H1 (cell line): ENCODE measurements at regions not wholly inside any gene's neighbourhood (a gene's known extent, or its start where the extent isn't known, plus 50 kb on each side); places are given as distances from the start of the nearest gene placed in this dataset.

Experiments
- CTCF ChIA-PET: fragments of 300-600 bp; sonication (Branson Sonifier 250); formaldehyde crosslinking; loops from one replicate; lab custom pipeline; 2021; ENCODE audit not compliant: partially characterized antibody; lab: Charles Lee
- POLR2A ChIA-PET: fragments of 300-600 bp; sonication (Branson Sonifier 250); formaldehyde crosslinking; loops from one replicate; lab custom pipeline; 2021; ENCODE audit warnings: inconsistent platforms; ENCODE audit not compliant: partially characterized antibody; lab: Charles Lee
- DNase-seq, 2 experiments: peaks; one replicate each; pipeline versions ENCODE4 v3.0.0 to v3.0.0-alpha.2; 2010 to 2022; ENCODE audit warnings: low spot score in 2 of 2, low read depth in 1 of 2, mixed read lengths in 1 of 2
- FAIRE-seq: peaks from 2 replicates; lab custom pipeline; 2011; peaks lifted over from hg19 to GRCh38; lab: Jason Lieb, UNC
- H2AFZ ChIP-seq: 2 replicates; pipeline ENCODE4 v1.8.1; 2012; ENCODE audit warnings: low read length, inconsistent platforms
- H2AK5ac ChIP-seq: 2 replicates; pipeline ENCODE4 v1.6.1; 2013; ENCODE audit warnings: low read depth, low read length
- H2BK120ac ChIP-seq: replicated peaks from 2 replicates; pipeline ENCODE3; 2013; ENCODE audit warnings: low read depth, low read length, inconsistent platforms
- H2BK12ac ChIP-seq: 2 replicates; pipeline ENCODE4 v1.6.1; 2013; ENCODE audit warnings: low read depth, low read length
- H2BK15ac ChIP-seq: 2 replicates; pipeline ENCODE4 v1.6.1; 2013; ENCODE audit warnings: low read length
- H2BK20ac ChIP-seq: 2 replicates; pipeline ENCODE4 v1.6.1; 2013; ENCODE audit warnings: low read length
- H2BK5ac ChIP-seq: 2 replicates; pipeline ENCODE4 v1.6.1; 2013; ENCODE audit warnings: low read depth, low read length
- H3K14ac ChIP-seq: 2 replicates; pipeline ENCODE4 v1.6.1; 2013; ENCODE audit warnings: inconsistent platforms; ENCODE audit not compliant: insufficient read length
- H3K18ac ChIP-seq: 2 replicates; pipeline ENCODE4 v1.6.1; 2013; ENCODE audit warnings: low read length; ENCODE audit errors: extremely low read depth
- H3K23ac ChIP-seq: 2 replicates; pipeline ENCODE4 v1.6.1; 2013; ENCODE audit warnings: inconsistent platforms; ENCODE audit not compliant: insufficient read length
- H3K23me2 ChIP-seq: 2 replicates; pipeline ENCODE4 v1.6.1; 2013; ENCODE audit warnings: low read depth, low read length
- H3K27ac ChIP-seq: 2 replicates; pipeline ENCODE4 v1.6.1; 2011; ENCODE audit warnings: low read depth, low read length, inconsistent platforms
- H3K27me3 ChIP-seq, 4 experiments: replicated peaks in 1 of 4; 1 replicate in 1 of 4; 2 replicates in 3 of 4; pipeline versions ENCODE4 v1.6.1 to v1.8.1; 2011 to 2013; ENCODE audit warnings: low read length in 3 of 4, mild to moderate bottlenecking in 3 of 4, inconsistent platforms in 2 of 4, mixed read lengths in 2 of 4, moderate library complexity in 1 of 4; ENCODE audit not compliant: control insufficient read depth in 3 of 4, insufficient read depth in 3 of 4; ENCODE audit errors: extremely low read depth in 1 of 4
- H3K36me3 ChIP-seq, 4 experiments: 2 replicates each; pipeline versions ENCODE4 v1.6.1 to v1.8.1; 2011 to 2013; ENCODE audit warnings: mild to moderate bottlenecking in 4 of 4, low read length in 3 of 4, moderate library complexity in 2 of 4, control low read depth in 1 of 4, inconsistent platforms in 1 of 4; ENCODE audit not compliant: insufficient read depth in 4 of 4, control insufficient read depth in 2 of 4
- H3K4ac ChIP-seq: replicated peaks from 2 replicates; pipeline ENCODE3; 2013; ENCODE audit warnings: low read length, low read depth, mixed read lengths, inconsistent platforms; ENCODE audit not compliant: insufficient read length
- H3K4me1 ChIP-seq, 4 experiments: replicated peaks in 1 of 4; 1 replicate in 1 of 4; 2 replicates in 3 of 4; pipeline versions ENCODE4 v1.6.1 to v1.8.1; 2011 to 2013; ENCODE audit warnings: low read length in 3 of 4, inconsistent platforms in 2 of 4, mixed read lengths in 1 of 4; ENCODE audit not compliant: insufficient read depth in 4 of 4, control insufficient read depth in 3 of 4
- H3K4me2 ChIP-seq, 2 experiments: 2 replicates each; pipeline versions ENCODE4 v1.6.1 to v1.8.1; 2011 to 2013; ENCODE audit warnings: low read depth in 2 of 2, low read length in 2 of 2, control low read depth in 1 of 2, inconsistent platforms in 1 of 2, mild to moderate bottlenecking in 1 of 2; ENCODE audit not compliant: insufficient read depth in 1 of 2
- H3K4me3 ChIP-seq, 4 experiments: fragments of 200-600, 300-600 bp in 1 of 4; sonication (generic), shearing (Covaris generic), sonication (Bioruptor Twin) in 1 of 4; 2 replicates each; pipeline versions ENCODE4 v1.5.1 to v1.8.1; 2011 to 2016; ENCODE audit warnings: low read length in 4 of 4, low read depth in 3 of 4, control low read depth in 2 of 4, inconsistent platforms in 2 of 4, mild to moderate bottlenecking in 2 of 4, mixed read lengths in 1 of 4, moderate library complexity in 1 of 4; ENCODE audit not compliant: insufficient read depth in 2 of 4; ENCODE audit errors: extremely low read depth in 1 of 4
- H3K56ac ChIP-seq: replicated peaks from 2 replicates; pipeline ENCODE3; 2013; ENCODE audit warnings: low read depth, mild to moderate bottlenecking, mixed read lengths, low read length, inconsistent platforms; ENCODE audit not compliant: insufficient read length
- H3K79me1 ChIP-seq: 2 replicates; pipeline ENCODE4 v1.6.1; 2013; ENCODE audit warnings: low read depth, low read length, control low read depth
- H3K79me2 ChIP-seq, 2 experiments: 2 replicates each; pipeline versions ENCODE4 v1.6.1 to v1.8.1; 2012 to 2013; ENCODE audit warnings: low read length in 2 of 2, mild to moderate bottlenecking in 2 of 2, inconsistent platforms in 1 of 2; ENCODE audit not compliant: insufficient read depth in 2 of 2, control insufficient read depth in 1 of 2
- H3K9ac ChIP-seq, 4 experiments: replicated peaks in 1 of 4; 1 replicate in 1 of 4; 2 replicates in 3 of 4; pipeline versions ENCODE4 v1.6.1 to v1.8.1; 2011 to 2013; ENCODE audit warnings: low read depth in 3 of 4, low read length in 3 of 4, control low read depth in 2 of 4, mild to moderate bottlenecking in 2 of 4, moderate library complexity in 2 of 4, inconsistent platforms in 1 of 4; ENCODE audit errors: extremely low read depth in 1 of 4
- H3K9me3 ChIP-seq, 2 experiments: 2 replicates each; pipeline versions ENCODE4 v1.6.1 to v1.8.1; 2012 to 2013; ENCODE audit warnings: mild to moderate bottlenecking in 2 of 2, moderate library complexity in 2 of 2, control low read depth in 1 of 2, inconsistent platforms in 1 of 2, low read depth in 1 of 2, low read length in 1 of 2, mixed read lengths in 1 of 2; ENCODE audit not compliant: insufficient read depth in 2 of 2
- H4K20me1 ChIP-seq, 2 experiments: replicated peaks in 1 of 2; 2 replicates each; pipeline versions ENCODE3 to v1.8.1; 2011 to 2013; ENCODE audit warnings: inconsistent platforms in 2 of 2, low read length in 2 of 2, mild to moderate bottlenecking in 1 of 2; ENCODE audit not compliant: insufficient read depth in 2 of 2, control insufficient read depth in 1 of 2
- H4K5ac ChIP-seq: 2 replicates; pipeline ENCODE4 v1.6.1; 2013; ENCODE audit warnings: low read length, low read depth, mixed read lengths, inconsistent platforms; ENCODE audit not compliant: insufficient read length
- H4K8ac ChIP-seq: 2 replicates; pipeline ENCODE4 v1.8.0; 2013; ENCODE audit warnings: mild to moderate bottlenecking, moderate library complexity, low read length, inconsistent platforms; ENCODE audit not compliant: insufficient read depth; ENCODE audit errors: extremely low read depth
- H4K91ac ChIP-seq: replicated peaks from 2 replicates; pipeline ENCODE3; 2013; ENCODE audit warnings: low read length, mixed read lengths, inconsistent platforms; ENCODE audit not compliant: insufficient read length
- ASH2L ChIP-seq: fragments of 200-600, 300-600 bp; sonication (generic); IDR thresholded peaks from one replicate; pipeline ENCODE4 v1.7.1; 2017; ENCODE audit warnings: low read length
- BACH1 ChIP-seq: IDR thresholded peaks from 2 replicates; pipeline ENCODE4 v1.6.1; 2012; ENCODE audit warnings: low read length, improper control_type of control experiment
- BCL11A ChIP-seq, 2 experiments: IDR thresholded peaks; one replicate each; pipeline ENCODE4 v1.6.1; 2011; ENCODE audit warnings: low read depth in 2 of 2, low read length in 2 of 2, mild to moderate bottlenecking in 2 of 2
- CREB1 ChIP-seq: IDR thresholded peaks from 2 replicates; pipeline ENCODE4 v1.6.1; 2012; ENCODE audit warnings: inconsistent platforms
- CTBP2 ChIP-seq: IDR thresholded peaks from 2 replicates; pipeline ENCODE4 v1.7.0; 2011; ENCODE audit warnings: borderline replicate concordance, mild to moderate bottlenecking, moderate library complexity, mixed read lengths, low read length; ENCODE audit not compliant: insufficient read depth, insufficient read length
- EZH2 ChIP-seq: fragments of 200-600 bp; sonication (generic); IDR thresholded peaks from 2 replicates; pipeline ENCODE4 v1.7.1; 2012; ENCODE audit warnings: low read depth, mild to moderate bottlenecking, moderate library complexity, low read length, inconsistent platforms; ENCODE audit not compliant: severe bottlenecking
- FOSL1 ChIP-seq: IDR thresholded peaks from 2 replicates; pipeline ENCODE4 v1.6.1; 2011; ENCODE audit warnings: mild to moderate bottlenecking, low read depth, low read length, moderate library complexity; ENCODE audit not compliant: insufficient read depth
- KDM1A ChIP-seq: fragments of 200-600, 300-600 bp; sonication (generic); IDR thresholded peaks from 2 replicates; pipeline ENCODE4 v1.7.1; 2016; ENCODE audit warnings: mild to moderate bottlenecking, low read length, borderline replicate concordance
- NANOG ChIP-seq: IDR thresholded peaks from 2 replicates; pipeline ENCODE4 v1.6.1; 2011; ENCODE audit warnings: low read length, low read depth, mild to moderate bottlenecking, inconsistent platforms; ENCODE audit not compliant: insufficient read depth, poor library complexity, severe bottlenecking
- NRF1 ChIP-seq: IDR thresholded peaks from 2 replicates; pipeline ENCODE4 v1.6.1; 2011; ENCODE audit warnings: mild to moderate bottlenecking, low read depth, low read length, improper control_type of control experiment
- RNF2 ChIP-seq: fragments of 200-900, 300-1000 bp; sonication (generic); IDR thresholded peaks from 2 replicates; pipeline ENCODE4 v1.7.1; 2016; ENCODE audit warnings: borderline replicate concordance, low read depth, mild to moderate bottlenecking, antibody characterized with exemption, low read length; ENCODE audit not compliant: poor library complexity, severe bottlenecking; ENCODE audit errors: missing control alignments
- TAF1 ChIP-seq: IDR thresholded peaks from 2 replicates; pipeline ENCODE4 v1.6.1; 2011; ENCODE audit warnings: mild to moderate bottlenecking, low read depth, low read length
- TAF7 ChIP-seq: optimal IDR thresholded peaks from 2 replicates; pipeline ENCODE3; 2011; ENCODE audit warnings: low read depth, mild to moderate bottlenecking, inconsistent platforms, low read length, moderate library complexity, borderline replicate concordance
- WGBS, 2 experiments: shearing (Covaris generic) in 1 of 2; methylation state at CpG; one replicate each; pipeline versions ENCODE4 v1.1.6 to v1.1.7; 2013 to 2015; ENCODE audit warnings: low lambda C conversion rate in 2 of 2, mixed read lengths in 2 of 2, inconsistent platforms in 1 of 2, low coverage in 1 of 2, missing lambda C conversion rate in 1 of 2; ENCODE audit not compliant: insufficient replicate concordance in 2 of 2, insufficient coverage in 1 of 2, insufficient read length in 1 of 2; ENCODE audit errors: extremely low coverage in 1 of 2, missing lambda C conversion rate in 1 of 2; 5-methylcytosine and 5-hydroxymethylcytosine counted together

GRCh38 chr7:12053561-12053960 lies 157.5 kb upstream of the TMEM106B start:
- Histone ChIP-seq H3K18ac (no peak overlapping the region), H2BK20ac (no peak overlapping the region), H2BK5ac (no peak overlapping the region), H3K4me1 (no peaks in the 10 kb centered on the region; a peak in 1 of 7 replicates), H3K9me3 (peaks cover 9 to 19% of the 10 kb centered on the region in 2 experiments; a peak in 3 of 4 replicates), H3K56ac (no peak overlapping the region), H3K4ac (no peak overlapping the region), H3K23me2 (no peaks in the 10 kb centered on the region), H2BK120ac (no peak overlapping the region), H3K9ac (no peak overlapping the region), H4K20me1 (no peaks in the 10 kb centered on the region), H3K27me3 (no peaks in the 10 kb centered on the region), H4K5ac (no peak overlapping the region), H2AK5ac (no peak overlapping the region), H3K23ac (no peak overlapping the region), H3K79me1 (no peaks in the 10 kb centered on the region), H3K79me2 (no peaks in the 10 kb centered on the region), H2BK12ac (no peak overlapping the region), H3K4me3 (no peak overlapping the region), H3K27ac (no peak overlapping the region), H4K8ac (no peak overlapping the region), H2BK15ac (no peak overlapping the region), H3K14ac (no peak overlapping the region), H3K36me3 (no peaks in the 10 kb centered on the region; a peak in 1 of 8 replicates), H2AFZ (no peak overlapping the region), H4K91ac (no peak overlapping the region), H3K4me2 (no peak overlapping the region)
- no peak for DNase-seq
- TF ChIP-seq BCL11A (IDR thresholded peaks at IDR 0.05; ENCODE audit: low read depth in 2 of 2, low read length in 2 of 2) (no peak), CTBP2 (no peak), NANOG (no peak), EZH2 (no peak), CREB1 (no peak), NRF1 (no peak), TAF7 (no peak), KDM1A (no peak), FOSL1 (no peak), BACH1 (no peak), ASH2L (no peak), RNF2 (no peak), TAF1 (no peak)
- 61% methylated on average over 5 of the region's 5 CpGs; no CpG with 5 or more reads in 1 of the 2 experiments for WGBS, 2 experiments
- CTCF ChIA-PET: interaction anchor here (0.9 to 2.0 kb wide), 2 partner anchors 9 to 335 kb away, joined by 3 to 6 read pairs; no protein-coding TSS in a partner anchor
- no peak for FAIRE-seq
- POLR2A ChIA-PET: no interaction called here
